C4-2B (cell line): ENCODE measurements at regions not wholly inside any gene's neighbourhood (a gene's known extent, or its start where the extent isn't known, plus 50 kb on each side); places are given as distances from the start of the nearest gene placed in this dataset.

Experiments
- ZFX ChIP-seq: fragments of 450-650 bp; IDR thresholded peaks from 2 replicates; pipeline ENCODE4 v1.6.1; 2017
- TF ChIP-seq, protein P1 (sequence below): fragments of 450-650 bp; conservative IDR thresholded peaks from 2 replicates; pipeline ENCODE4 v1.5.1; 2017; ENCODE audit warnings: mild to moderate bottlenecking

- TF ChIP-seq, protein P1, sequence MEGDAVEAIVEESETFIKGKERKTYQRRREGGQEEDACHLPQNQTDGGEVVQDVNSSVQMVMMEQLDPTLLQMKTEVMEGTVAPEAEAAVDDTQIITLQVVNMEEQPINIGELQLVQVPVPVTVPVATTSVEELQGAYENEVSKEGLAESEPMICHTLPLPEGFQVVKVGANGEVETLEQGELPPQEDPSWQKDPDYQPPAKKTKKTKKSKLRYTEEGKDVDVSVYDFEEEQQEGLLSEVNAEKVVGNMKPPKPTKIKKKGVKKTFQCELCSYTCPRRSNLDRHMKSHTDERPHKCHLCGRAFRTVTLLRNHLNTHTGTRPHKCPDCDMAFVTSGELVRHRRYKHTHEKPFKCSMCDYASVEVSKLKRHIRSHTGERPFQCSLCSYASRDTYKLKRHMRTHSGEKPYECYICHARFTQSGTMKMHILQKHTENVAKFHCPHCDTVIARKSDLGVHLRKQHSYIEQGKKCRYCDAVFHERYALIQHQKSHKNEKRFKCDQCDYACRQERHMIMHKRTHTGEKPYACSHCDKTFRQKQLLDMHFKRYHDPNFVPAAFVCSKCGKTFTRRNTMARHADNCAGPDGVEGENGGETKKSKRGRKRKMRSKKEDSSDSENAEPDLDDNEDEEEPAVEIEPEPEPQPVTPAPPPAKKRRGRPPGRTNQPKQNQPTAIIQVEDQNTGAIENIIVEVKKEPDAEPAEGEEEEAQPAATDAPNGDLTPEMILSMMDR: no peak
- no peak for TF ChIP-seq ZFX
These were observed 1951.4 kb upstream of the WWC1 start for GRCh38 chr5:166340039-166340438.
